Breast epithelium (tissue), 3 donors: ENCODE measurements at regions not wholly inside any gene's neighbourhood (a gene's known extent, or its start where the extent isn't known, plus 50 kb on each side); places are given as distances from the start of the nearest gene placed in this dataset.

Experiments used
- CTCF ChIP-seq, 3 donors: fragments of 450-650 bp; IDR thresholded peaks; one replicate each; pipeline ENCODE4 v1.5.1; 2016 to 2017; ENCODE audit warnings: antibody characterized with exemption in 3 of 3, mild to moderate bottlenecking in 3 of 3, moderate library complexity in 3 of 3
- POLR2A ChIP-seq: fragments of 450-650 bp; IDR thresholded peaks from one replicate; pipeline ENCODE4 v1.6.1; 2016; ENCODE audit warnings: antibody characterized with exemption, mild to moderate bottlenecking, moderate library complexity

GRCh38 chr2:120968307-120969015 lies 232.8 kb downstream of the GLI2 start:
- TF ChIP-seq POLR2A (no peak), CTCF (IDR thresholded peaks at IDR 0.05) (no peak)
